ENCODE measurements at regions not wholly inside any gene's neighbourhood (a gene's known extent, or its start where the extent isn't known, plus 50 kb on each side); places are given as distances from the start of the nearest gene placed in this dataset.

DNA sequence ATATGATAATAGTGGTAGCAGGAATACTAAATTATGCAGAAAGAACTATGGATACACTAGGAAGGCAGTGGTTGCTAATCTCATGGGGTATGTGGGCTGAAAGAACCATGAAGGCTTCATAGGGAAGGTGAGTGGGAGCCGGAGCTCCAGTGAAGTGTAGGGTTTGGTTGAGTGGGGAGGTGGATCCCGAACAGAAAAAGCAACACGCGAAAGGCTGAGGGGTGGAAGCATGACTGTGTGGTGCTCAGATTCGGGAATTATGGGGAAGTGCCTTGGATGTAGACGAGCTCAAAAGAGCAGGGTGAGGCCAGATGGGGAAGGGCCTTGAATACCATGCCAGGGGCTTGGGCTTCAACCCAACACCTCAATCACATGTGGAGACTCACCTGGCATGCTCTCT, 715.1 kb downstream of the TYW1 start:
- no peak for TF ChIP-seq CTCF (IDR thresholded peaks at IDR 0.05)
- Histone ChIP-seq H3K4me3 (no peak overlapping the region), H3K4me1 (ENCODE audit: control insufficient read depth in 1 of 2, low read depth in 2 of 2) (no peaks in the 10 kb centered on the region), H3K36me3 (no peaks in the 10 kb centered on the region), H3K27ac (no peak overlapping the region), H3K27me3 (replicated peaks; ENCODE audit: insufficient read depth) (no peaks in the 10 kb centered on the region), H3K9me3 (no peaks in the 10 kb centered on the region)
- no peak for ATAC-seq (ENCODE audit: insufficient number of reproducible peaks, low FRiP score, low read depth)
- DNase-seq (ENCODE audit: low spot score), result no peak

- DNase-seq (ENCODE audit: low spot score) (no peak), ATAC-seq (ENCODE audit: insufficient number of reproducible peaks, low FRiP score, low read depth) (no peak)
- TF ChIP-seq CTCF (IDR thresholded peaks at IDR 0.05), result no peak
- Histone ChIP-seq H3K4me3 (no peak overlapping the region), H3K4me1 (ENCODE audit: control insufficient read depth in 1 of 2, low read depth in 2 of 2) (no peaks in the 10 kb centered on the region), H3K36me3 (no peaks in the 10 kb centered on the region), H3K27me3 (replicated peaks; ENCODE audit: insufficient read depth) (no peaks in the 10 kb centered on the region), H3K9me3 (no peaks in the 10 kb centered on the region), H3K27ac (no peak overlapping the region)
Measured at GRCh38 chr7:67713451-67714056, 716.9 kb downstream of the TYW1 start.

DNA sequence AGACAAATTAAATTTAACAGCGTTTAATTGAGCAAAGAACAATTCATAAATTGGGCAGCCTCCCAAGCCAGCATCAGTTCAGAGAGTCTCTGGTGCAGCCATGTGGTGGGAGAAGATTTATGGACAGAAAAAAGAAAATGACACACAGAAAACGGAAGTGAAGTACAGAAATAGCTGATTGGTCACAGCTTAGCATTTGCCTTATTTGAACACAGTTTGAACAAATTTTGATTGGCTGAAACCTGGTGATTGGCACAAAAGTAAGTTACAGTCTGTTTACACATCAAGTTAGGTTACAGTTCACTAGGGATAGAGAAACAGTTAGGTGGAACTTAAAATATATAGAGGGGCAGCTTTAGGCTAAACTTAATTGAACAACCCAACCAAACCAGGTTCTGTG, 720.1 kb downstream of the TYW1 start:
- Histone ChIP-seq H3K27me3 (replicated peaks; ENCODE audit: insufficient read depth) (no peaks in the 10 kb centered on the region), H3K4me3 (no peak overlapping the region), H3K27ac (no peak overlapping the region), H3K4me1 (ENCODE audit: control insufficient read depth in 1 of 2, low read depth in 2 of 2) (no peaks in the 10 kb centered on the region), H3K9me3 (no peaks in the 10 kb centered on the region), H3K36me3 (no peaks in the 10 kb centered on the region)
- no peak for DNase-seq (ENCODE audit: low spot score)
- no peak for ATAC-seq (ENCODE audit: insufficient number of reproducible peaks, low FRiP score, low read depth)
- no peak for TF ChIP-seq CTCF (IDR thresholded peaks at IDR 0.05)

DNA sequence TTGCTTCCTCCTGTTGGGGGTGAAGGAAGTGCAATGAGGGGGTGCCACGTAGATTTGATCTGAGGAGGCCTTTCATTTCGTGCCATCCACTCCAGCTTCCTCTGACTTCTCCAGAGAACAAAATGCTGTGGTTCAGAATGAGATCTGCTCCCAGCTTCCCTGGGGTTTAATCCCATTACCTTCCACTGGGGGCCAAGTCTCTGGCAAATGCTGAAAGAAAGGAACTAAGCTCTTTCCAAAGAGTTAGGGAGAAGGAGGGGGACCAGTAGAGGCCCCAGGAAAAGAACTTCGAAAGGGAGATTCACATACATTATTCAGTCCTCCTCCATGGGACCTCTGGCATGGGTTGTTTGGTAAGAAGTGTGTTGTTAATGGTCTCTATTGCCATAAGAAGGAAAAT, 727.0 kb downstream of the TYW1 start:
- H3K27ac ChIP-seq, result no peak overlapping the region
- TF ChIP-seq CTCF (IDR thresholded peaks at IDR 0.05), result no peak
- no peaks in the 10 kb centered on the region for H3K36me3 ChIP-seq
- ATAC-seq (ENCODE audit: insufficient number of reproducible peaks, low FRiP score, low read depth) (no peak), DNase-seq (ENCODE audit: low spot score) (no peak)
- no peaks in the 10 kb centered on the region for H3K4me1 ChIP-seq (ENCODE audit: control insufficient read depth in 1 of 2, low read depth in 2 of 2)
- H3K9me3 ChIP-seq, result no peaks in the 10 kb centered on the region
- H3K27me3 ChIP-seq (replicated peaks; ENCODE audit: insufficient read depth), result no peaks in the 10 kb centered on the region
- H3K4me3 ChIP-seq, result no peak overlapping the region

DNA sequence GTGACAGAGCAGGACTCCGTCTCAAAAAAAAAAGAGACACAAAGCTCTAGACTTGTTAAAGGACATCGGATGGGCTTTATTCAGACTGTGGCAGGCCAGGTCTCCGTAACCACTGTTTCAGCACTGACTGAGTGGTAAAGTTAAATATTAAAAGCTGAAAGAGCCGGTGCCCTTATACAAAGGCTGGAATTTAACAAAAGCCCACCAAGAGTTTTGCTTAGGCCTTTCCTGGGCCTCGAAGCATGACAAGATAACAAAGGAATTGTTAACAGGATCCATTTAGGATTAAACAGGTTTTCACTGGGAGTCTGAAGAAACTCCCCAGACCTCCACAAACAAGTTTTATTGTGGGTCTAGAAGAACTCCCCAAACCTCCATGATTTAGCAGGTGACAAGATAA, 727.8 kb downstream of the TYW1 start:
- no peak overlapping the region for H3K27ac ChIP-seq
- TF ChIP-seq CTCF (IDR thresholded peaks at IDR 0.05), result no peak
- H3K36me3 ChIP-seq, result no peaks in the 10 kb centered on the region

More for the DNA sequence above, 727.8 kb downstream of the TYW1 start:
- Histone ChIP-seq H3K4me1 (ENCODE audit: control insufficient read depth in 1 of 2, low read depth in 2 of 2) (no peaks in the 10 kb centered on the region), H3K27me3 (replicated peaks; ENCODE audit: insufficient read depth) (no peaks in the 10 kb centered on the region), H3K9me3 (no peaks in the 10 kb centered on the region), H3K4me3 (no peak overlapping the region)
- no peak for ATAC-seq (ENCODE audit: insufficient number of reproducible peaks, low FRiP score, low read depth)
- no peak for DNase-seq (ENCODE audit: low spot score)
